C4-2B (cell line): ENCODE measurements at regions not wholly inside any gene's neighbourhood (a gene's known extent, or its start where the extent isn't known, plus 50 kb on each side); places are given as distances from the start of the nearest gene placed in this dataset.

Source experiments
- CTCF ChIP-seq: fragments of 450-650 bp; conservative IDR thresholded peaks from 2 replicates; pipeline ENCODE4 v1.5.1; 2017; ENCODE audit warnings: mild to moderate bottlenecking
- ZFX ChIP-seq: fragments of 450-650 bp; IDR thresholded peaks from 2 replicates; pipeline ENCODE4 v1.6.1; 2017

- no peak for TF ChIP-seq CTCF
- TF ChIP-seq ZFX, result no peak
Observed at GRCh38 chr3:72335458-72336095, 512.7 kb downstream of the SHQ1 start.
